SK-N-MC (cell line): ENCODE measurements at regions not wholly inside any gene's neighbourhood (a gene's known extent, or its start where the extent isn't known, plus 50 kb on each side); places are given as distances from the start of the nearest gene placed in this dataset.

Experiments
- EZH2 ChIP-seq: fragments of 200-600 bp; sonication (generic); IDR thresholded peaks from one replicate; pipeline ENCODE4 v1.6.1; 2017; ENCODE audit warnings: antibody characterized with exemption
- POLR2AphosphoS5 ChIP-seq: IDR thresholded peaks from 2 replicates; pipeline ENCODE4 v1.6.1; 2012; ENCODE audit warnings: mild to moderate bottlenecking, low read depth, low read length, borderline replicate concordance

- TF ChIP-seq POLR2AphosphoS5, result no peak
- TF ChIP-seq EZH2, result no peak
Measured at GRCh38 chr18:77992057-77992456, 742.4 kb downstream of the GALR1 start.
